PC-3 (cell line): ENCODE measurements at regions not wholly inside any gene's neighbourhood (a gene's known extent, or its start where the extent isn't known, plus 50 kb on each side); places are given as distances from the start of the nearest gene placed in this dataset.

Source experiments
- ATAC-seq: fragments of 200-7000 bp; cut with Tn5 transposase; 2 replicates; pipeline ENCODE4 v1.9.1; 2020; ENCODE audit warnings: mild to moderate bottlenecking, moderate library complexity
- BruUV-seq: library from RNA; stranded (reverse); fragments of 400-500 nt; replicated peaks from 2 replicates; lab custom pipeline; 2021; lab: Mats Ljungman, UMichigan
- CTCF ChIA-PET: fragments of 300-600 bp; sonication (Branson Sonifier 250); formaldehyde crosslinking; loops from one replicate; lab custom pipeline; 2022; ENCODE audit warnings: antibody characterized with exemption; lab: Charles Lee
- POLR2A ChIA-PET: fragments of 300-600 bp; sonication (Branson Sonifier 250); formaldehyde crosslinking; loops from one replicate; lab custom pipeline; 2022; ENCODE audit warnings: antibody characterized with exemption; ENCODE audit not compliant: unreplicated experiment; lab: Charles Lee
- DNase-seq: peaks from one replicate; pipeline ENCODE4 v3.0.0-alpha.2; 2015
- H2AFZ ChIP-seq: fragments of 300-600 bp; sonication (generic); 2 replicates; pipeline ENCODE4 v1.6.0; 2016; ENCODE audit warnings: antibody characterized with exemption, low read length
- H3F3A ChIP-seq: fragments of 300-600 bp; sonication (generic); one replicate; pipeline ENCODE4 v1.6.0; 2017; ENCODE audit warnings: antibody characterized with exemption, low read length, control low read depth, mild to moderate bottlenecking; ENCODE audit not compliant: unreplicated experiment
- H3K27ac ChIP-seq: fragments of 300-600 bp; sonication (generic); 2 replicates; pipeline ENCODE4 v1.5.1; 2016; ENCODE audit warnings: mild to moderate bottlenecking, low read length
- H3K27me3 ChIP-seq: fragments of 300-600 bp; sonication (generic); 2 replicates; pipeline ENCODE4 v1.6.1; 2016; ENCODE audit warnings: low read length, mixed read lengths
- H3K36me3 ChIP-seq: fragments of 300-600 bp; sonication (generic); 2 replicates; pipeline ENCODE4 v1.6.1; 2016; ENCODE audit warnings: low read depth, mixed run types, low read length, mixed read lengths
- H3K4me1 ChIP-seq: fragments of 300-600 bp; sonication (generic); 2 replicates; pipeline ENCODE4 v1.5.1; 2016; ENCODE audit warnings: low read length; ENCODE audit not compliant: insufficient read depth
- H3K4me2 ChIP-seq: fragments of 300-600 bp; sonication (generic); 2 replicates; pipeline ENCODE4 v1.6.0; 2016; ENCODE audit warnings: low read length
- H3K4me3 ChIP-seq: fragments of 300-600 bp; sonication (generic); 2 replicates; pipeline ENCODE4 v1.5.1; 2016; ENCODE audit warnings: mild to moderate bottlenecking, low read length, mixed read lengths
- H3K79me2 ChIP-seq: fragments of 300-600 bp; sonication (generic); 2 replicates; pipeline ENCODE4 v1.6.1; 2017; ENCODE audit warnings: low read length, mixed read lengths
- H3K9ac ChIP-seq: fragments of 300-600 bp; sonication (generic); 2 replicates; pipeline ENCODE4 v1.6.0; 2016; ENCODE audit warnings: mild to moderate bottlenecking, low read length
- H3K9me2 ChIP-seq: fragments of 300-600 bp; sonication (generic); replicated peaks from 2 replicates; pipeline ENCODE4 v1.6.1; 2016; ENCODE audit warnings: mixed run types, low read length, mixed read lengths
- H3K9me3 ChIP-seq: fragments of 300-600 bp; sonication (generic); 2 replicates; pipeline ENCODE4 v1.6.1; 2016; ENCODE audit warnings: low read length, mixed read lengths
- H4K20me1 ChIP-seq: fragments of 300-600 bp; sonication (generic); 2 replicates; pipeline ENCODE4 v1.6.1; 2016; ENCODE audit warnings: low read length, mixed read lengths
- EZH2 ChIP-seq: fragments of 300-600 bp; sonication (generic); IDR thresholded peaks from one replicate; pipeline ENCODE4 v1.6.1; 2017; ENCODE audit warnings: antibody characterized with exemption, mild to moderate bottlenecking, low read length; ENCODE audit not compliant: unreplicated experiment
- EZH2phosphoT487 ChIP-seq: fragments of 300-600 bp; sonication (generic); IDR thresholded peaks from 2 replicates; pipeline ENCODE4 v1.6.1; 2018; ENCODE audit warnings: mild to moderate bottlenecking, antibody characterized with exemption, low read length, borderline replicate concordance
- intact Hi-C: fragments of 100-400 bp; cut with micrococcal nuclease; formaldehyde crosslinking; loops from 2 replicates; pipeline ENCODE4 v1.9.0; 2023
- TF ChIP-seq, protein P1 (sequence below): fragments of 300-600 bp; sonication (generic); conservative IDR thresholded peaks from 2 replicates; pipeline ENCODE4 v1.5.1; 2017; ENCODE audit warnings: antibody characterized with exemption, low read depth, mild to moderate bottlenecking, low read length

GRCh38 chr5:166430491-166431319 is 1860.7 kb upstream of the WWC1 start:
- no peak for DNase-seq
- Histone ChIP-seq H2AFZ (no peak overlapping the region), H3K4me3 (no peak overlapping the region), H3K27ac (no peak overlapping the region), H3K27me3 (no peaks in the 10 kb centered on the region), H3K9me2 (no peaks in the 10 kb centered on the region), H3K4me1 (no peaks in the 10 kb centered on the region), H3K9me3 (no peaks in the 10 kb centered on the region), H3K36me3 (no peaks in the 10 kb centered on the region), H4K20me1 (no peaks in the 10 kb centered on the region), H3K9ac (no peak overlapping the region), H3F3A (no peaks in the 10 kb centered on the region), H3K4me2 (no peak overlapping the region), H3K79me2 (no peaks in the 10 kb centered on the region)
- POLR2A ChIA-PET, result no interaction called here
- CTCF ChIA-PET, result no interaction called here
- TF ChIP-seq EZH2 (no peak), EZH2phosphoT487 (no peak)
- TF ChIP-seq, protein P1, sequence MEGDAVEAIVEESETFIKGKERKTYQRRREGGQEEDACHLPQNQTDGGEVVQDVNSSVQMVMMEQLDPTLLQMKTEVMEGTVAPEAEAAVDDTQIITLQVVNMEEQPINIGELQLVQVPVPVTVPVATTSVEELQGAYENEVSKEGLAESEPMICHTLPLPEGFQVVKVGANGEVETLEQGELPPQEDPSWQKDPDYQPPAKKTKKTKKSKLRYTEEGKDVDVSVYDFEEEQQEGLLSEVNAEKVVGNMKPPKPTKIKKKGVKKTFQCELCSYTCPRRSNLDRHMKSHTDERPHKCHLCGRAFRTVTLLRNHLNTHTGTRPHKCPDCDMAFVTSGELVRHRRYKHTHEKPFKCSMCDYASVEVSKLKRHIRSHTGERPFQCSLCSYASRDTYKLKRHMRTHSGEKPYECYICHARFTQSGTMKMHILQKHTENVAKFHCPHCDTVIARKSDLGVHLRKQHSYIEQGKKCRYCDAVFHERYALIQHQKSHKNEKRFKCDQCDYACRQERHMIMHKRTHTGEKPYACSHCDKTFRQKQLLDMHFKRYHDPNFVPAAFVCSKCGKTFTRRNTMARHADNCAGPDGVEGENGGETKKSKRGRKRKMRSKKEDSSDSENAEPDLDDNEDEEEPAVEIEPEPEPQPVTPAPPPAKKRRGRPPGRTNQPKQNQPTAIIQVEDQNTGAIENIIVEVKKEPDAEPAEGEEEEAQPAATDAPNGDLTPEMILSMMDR, result no peak
- BruUV-seq, result no TSS peak
- intact Hi-C loops, result no loop called here
- no peak for ATAC-seq

GRCh38 chr5:166431456-166431855 is 1860.0 kb upstream of the WWC1 start:
- ChIA-PET POLR2A (no interaction called here), CTCF (no interaction called here)
- Histone ChIP-seq H3K9me3 (no peaks in the 10 kb centered on the region), H3K27me3 (no peaks in the 10 kb centered on the region), H3K4me2 (no peak overlapping the region), H3K4me1 (no peaks in the 10 kb centered on the region), H3K9ac (no peak overlapping the region), H3K27ac (no peak overlapping the region), H3K36me3 (no peaks in the 10 kb centered on the region), H4K20me1 (no peaks in the 10 kb centered on the region), H3F3A (no peaks in the 10 kb centered on the region), H2AFZ (no peak overlapping the region), H3K9me2 (no peaks in the 10 kb centered on the region), H3K79me2 (no peaks in the 10 kb centered on the region), H3K4me3 (no peak overlapping the region)
- ATAC-seq (no peak), DNase-seq (no peak)
- TF ChIP-seq EZH2phosphoT487 (no peak), EZH2 (no peak)
- TF ChIP-seq, protein P1, result no peak
- intact Hi-C loops, result no loop called here
- BruUV-seq, result no TSS peak

- intact Hi-C loops, result no loop called here
- Histone ChIP-seq H3K4me3 (no peak overlapping the region), H3K9me3 (no peaks in the 10 kb centered on the region), H3K9ac (no peak overlapping the region), H4K20me1 (no peaks in the 10 kb centered on the region), H2AFZ (no peak overlapping the region), H3K4me1 (no peaks in the 10 kb centered on the region), H3K4me2 (no peak overlapping the region), H3K9me2 (no peaks in the 10 kb centered on the region), H3K36me3 (no peaks in the 10 kb centered on the region), H3F3A (no peaks in the 10 kb centered on the region), H3K27me3 (no peaks in the 10 kb centered on the region), H3K79me2 (no peaks in the 10 kb centered on the region), H3K27ac (no peak overlapping the region)
- no peak for DNase-seq
- CTCF ChIA-PET, result no interaction called here
- no TSS peak for BruUV-seq
- POLR2A ChIA-PET, result no interaction called here
- TF ChIP-seq, protein P1, result no peak
- no peak for TF ChIP-seq EZH2
- no peak for TF ChIP-seq EZH2phosphoT487
- no peak for ATAC-seq
Measured at GRCh38 chr5:166433679-166434078, 1857.8 kb upstream of the WWC1 start.
